ENCODE measurements at regions not wholly inside any gene's neighbourhood (a gene's known extent, or its start where the extent isn't known, plus 50 kb on each side); places are given as distances from the start of the nearest gene placed in this dataset.

DNA sequence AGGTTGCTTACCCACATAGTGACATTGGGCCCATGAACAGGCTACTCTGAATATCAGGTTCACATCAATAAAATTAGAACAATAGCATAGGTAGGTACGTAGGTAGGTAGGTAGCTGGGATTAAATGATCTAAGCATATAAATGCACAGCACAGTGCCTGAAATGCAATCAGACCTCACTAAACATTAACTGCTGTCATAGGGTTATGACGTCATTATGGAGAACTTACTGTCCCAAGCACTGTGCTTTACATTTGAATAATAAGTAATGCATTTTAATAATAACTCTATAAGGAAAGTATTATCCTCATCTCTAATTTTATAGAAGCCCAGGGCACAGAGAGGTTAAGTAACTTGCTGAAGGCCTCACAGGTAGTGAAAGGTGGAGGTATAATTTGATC lies 112.5 kb downstream of the RPS24 start:
- TF ChIP-seq, protein P1, sequence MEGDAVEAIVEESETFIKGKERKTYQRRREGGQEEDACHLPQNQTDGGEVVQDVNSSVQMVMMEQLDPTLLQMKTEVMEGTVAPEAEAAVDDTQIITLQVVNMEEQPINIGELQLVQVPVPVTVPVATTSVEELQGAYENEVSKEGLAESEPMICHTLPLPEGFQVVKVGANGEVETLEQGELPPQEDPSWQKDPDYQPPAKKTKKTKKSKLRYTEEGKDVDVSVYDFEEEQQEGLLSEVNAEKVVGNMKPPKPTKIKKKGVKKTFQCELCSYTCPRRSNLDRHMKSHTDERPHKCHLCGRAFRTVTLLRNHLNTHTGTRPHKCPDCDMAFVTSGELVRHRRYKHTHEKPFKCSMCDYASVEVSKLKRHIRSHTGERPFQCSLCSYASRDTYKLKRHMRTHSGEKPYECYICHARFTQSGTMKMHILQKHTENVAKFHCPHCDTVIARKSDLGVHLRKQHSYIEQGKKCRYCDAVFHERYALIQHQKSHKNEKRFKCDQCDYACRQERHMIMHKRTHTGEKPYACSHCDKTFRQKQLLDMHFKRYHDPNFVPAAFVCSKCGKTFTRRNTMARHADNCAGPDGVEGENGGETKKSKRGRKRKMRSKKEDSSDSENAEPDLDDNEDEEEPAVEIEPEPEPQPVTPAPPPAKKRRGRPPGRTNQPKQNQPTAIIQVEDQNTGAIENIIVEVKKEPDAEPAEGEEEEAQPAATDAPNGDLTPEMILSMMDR (IDR thresholded peaks at IDR 0.05), result no peak
- Histone ChIP-seq H3K4me3 (no peak overlapping the region), H3K27ac (no peak overlapping the region)
- DNase-seq (ENCODE audit: low spot score), result no peak

DNA sequence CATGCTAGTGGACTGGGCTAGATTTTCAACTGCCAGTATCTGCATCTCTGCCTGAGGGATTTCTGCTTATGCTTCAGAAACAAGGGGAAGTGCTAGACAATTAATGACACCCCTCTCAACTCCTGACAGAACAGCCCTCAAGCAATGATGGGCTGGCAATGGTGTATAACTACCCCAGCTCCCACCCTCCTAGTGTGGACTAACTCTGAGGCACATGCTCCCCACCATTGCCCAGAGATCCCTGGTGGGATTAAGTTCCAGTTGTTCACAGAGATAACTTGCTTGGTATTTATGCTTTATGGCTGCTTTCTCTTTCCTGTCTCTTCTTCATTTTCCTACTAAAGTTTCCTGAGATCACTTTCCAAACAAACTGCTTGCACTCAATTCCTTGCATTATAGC lies 113.5 kb downstream of the RPS24 start:
- DNase-seq (ENCODE audit: low spot score), result no peak
- H3K4me3 ChIP-seq, result no peak overlapping the region
- TF ChIP-seq, protein P1 (IDR thresholded peaks at IDR 0.05), result no peak
- H3K27ac ChIP-seq, result no peak overlapping the region

DNA sequence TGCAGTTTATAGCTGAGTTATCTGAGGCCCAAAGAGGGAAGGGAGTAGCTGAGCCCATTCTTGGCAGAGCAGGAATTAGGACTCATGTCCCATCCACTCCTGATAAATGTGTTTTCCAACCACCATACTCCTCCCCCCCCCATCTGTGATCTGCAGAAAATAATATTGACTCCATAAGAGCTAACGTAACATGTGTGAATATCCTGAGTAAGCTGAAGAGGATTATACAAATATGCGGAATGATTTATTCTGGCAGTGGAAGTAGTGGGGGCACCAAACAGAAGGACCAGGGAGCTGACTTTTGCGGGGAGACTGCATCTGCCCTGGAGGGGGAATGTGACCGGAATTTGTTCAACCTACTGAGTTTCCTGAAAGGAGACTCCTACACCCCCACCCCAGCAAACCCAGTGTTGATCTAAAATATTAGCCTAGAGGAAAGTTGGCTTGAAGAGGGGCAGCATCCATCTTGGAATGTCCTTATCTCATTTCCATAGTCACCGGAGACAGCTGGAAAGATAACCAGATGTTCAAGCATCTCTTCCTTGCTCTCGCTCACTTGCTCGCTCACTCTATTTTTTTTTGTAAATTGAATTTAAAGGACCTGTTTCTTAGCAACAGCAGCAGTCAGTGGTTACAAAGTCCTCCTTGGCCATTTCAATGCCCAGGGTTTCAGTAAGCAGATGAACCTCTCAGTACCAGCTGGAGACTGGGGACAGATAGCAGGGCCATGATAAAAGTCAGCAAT lies 114.7 kb downstream of the RPS24 start:
- TF ChIP-seq, protein P1 (IDR thresholded peaks at IDR 0.05), result no peak
- Histone ChIP-seq H3K27ac (no peak overlapping the region), H3K4me3 (no peak overlapping the region)
- no peak for DNase-seq (ENCODE audit: low spot score)

DNA sequence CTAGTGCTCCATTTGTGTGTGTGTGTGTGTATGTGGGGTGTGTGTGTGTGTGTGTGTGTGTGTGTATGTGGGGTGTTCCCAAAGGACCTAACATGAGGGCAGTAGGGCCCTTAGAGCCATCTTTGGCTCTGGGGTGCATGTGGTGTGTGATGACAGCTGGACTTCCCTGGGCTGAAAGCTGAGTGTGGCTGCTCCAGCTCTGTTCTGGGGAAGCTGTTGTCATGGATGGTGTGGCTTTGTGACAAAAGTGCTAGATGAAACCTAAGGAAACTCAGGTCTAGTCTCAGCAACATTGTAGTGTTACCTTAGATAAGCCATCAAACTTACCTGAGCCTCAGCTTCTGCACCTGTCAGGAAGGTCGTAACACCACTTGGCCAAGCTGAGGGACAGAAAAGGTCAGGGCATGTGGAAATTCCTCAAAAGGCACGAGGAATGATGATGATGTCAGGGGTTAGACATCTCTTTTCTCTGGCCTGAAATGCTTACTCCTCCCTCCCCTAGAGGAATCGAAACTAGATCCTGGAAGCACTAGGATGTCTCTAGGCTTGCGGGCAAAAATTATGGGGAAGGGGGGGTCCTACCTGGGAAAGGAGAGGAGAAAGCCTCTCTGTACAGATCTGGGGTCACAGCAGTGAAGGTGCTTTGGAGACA lies 115.4 kb downstream of the RPS24 start:
- Histone ChIP-seq H3K27ac (no peak overlapping the region), H3K4me3 (no peak overlapping the region)
- DNase-seq (ENCODE audit: low spot score), result no peak
- TF ChIP-seq, protein P1 (IDR thresholded peaks at IDR 0.05), result no peak

DNA sequence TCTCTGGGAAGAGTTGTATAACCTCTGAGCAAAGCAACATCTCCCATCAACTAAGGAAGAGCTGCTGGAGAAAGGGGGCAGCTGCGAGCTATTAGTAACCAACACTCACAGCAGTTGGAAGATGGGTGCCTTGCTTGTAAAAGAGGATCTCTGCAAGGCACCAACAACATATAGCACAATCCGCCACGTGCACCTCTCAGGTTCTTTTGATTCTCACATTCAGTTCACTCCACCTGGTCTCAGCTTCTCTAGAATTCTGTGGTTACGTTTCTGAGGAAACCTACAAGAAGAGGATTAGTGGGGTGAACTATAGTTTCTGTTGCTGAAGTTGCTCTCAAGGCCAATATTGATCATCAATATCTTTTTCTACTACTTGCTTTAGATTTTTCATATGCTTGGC lies 117.1 kb downstream of the RPS24 start:
- no peak for DNase-seq (ENCODE audit: low spot score)
- TF ChIP-seq, protein P1 (IDR thresholded peaks at IDR 0.05), result no peak
- no peak overlapping the region for H3K27ac ChIP-seq
- no peak overlapping the region for H3K4me3 ChIP-seq

DNA sequence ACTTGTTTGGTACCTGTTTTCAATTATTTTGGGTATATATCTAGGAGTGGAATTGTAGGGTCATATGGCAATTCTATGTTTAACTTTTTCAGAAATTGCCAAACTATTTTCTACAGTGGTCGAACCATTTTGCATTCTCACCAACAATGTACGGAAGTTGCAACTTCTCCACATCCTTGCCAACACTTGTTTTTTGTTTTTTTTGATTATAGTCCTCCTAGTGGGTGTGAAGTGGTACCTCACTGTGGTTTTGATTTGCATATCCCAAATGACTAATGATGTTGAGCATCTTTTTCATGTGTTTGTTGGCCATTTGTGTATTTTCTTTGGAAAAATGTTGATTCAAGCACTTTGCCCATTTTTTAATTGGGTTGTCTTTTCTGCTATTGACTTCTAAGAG lies 122.1 kb downstream of the RPS24 start:
- Histone ChIP-seq H3K4me3 (no peak overlapping the region), H3K27ac (no peak overlapping the region)
- TF ChIP-seq, protein P1 (IDR thresholded peaks at IDR 0.05), result no peak
- DNase-seq (ENCODE audit: low spot score), result no peak

DNA sequence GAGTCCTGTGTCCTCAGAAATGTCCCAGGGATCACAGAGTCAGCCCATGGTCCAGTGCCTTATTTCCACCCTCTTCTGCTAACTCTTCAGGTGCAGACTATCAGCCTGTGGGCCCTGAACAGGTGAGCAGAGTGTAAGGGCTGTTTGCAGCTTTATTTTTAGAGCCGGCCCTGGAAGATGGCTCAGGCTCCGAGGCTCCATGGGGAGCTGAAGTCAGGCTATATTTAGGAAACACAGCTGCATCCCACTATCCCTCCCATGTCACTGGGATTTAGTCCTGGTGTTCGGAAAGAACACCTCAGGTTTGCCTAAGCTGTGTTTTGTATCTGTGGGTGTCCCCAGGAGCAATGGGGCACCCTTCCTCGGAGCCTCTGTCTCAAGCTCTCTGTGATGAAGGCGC lies 126.9 kb downstream of the RPS24 start:
- Histone ChIP-seq H3K27ac (no peak overlapping the region), H3K4me3 (no peak overlapping the region)
- TF ChIP-seq, protein P1 (IDR thresholded peaks at IDR 0.05), result no peak
- peak; percentile 31 for DNase-seq (ENCODE audit: low spot score)

Measured in coronary artery (tissue), 2 donors.